HEK293T (cell line): ENCODE measurements at regions not wholly inside any gene's neighbourhood (a gene's known extent, or its start where the extent isn't known, plus 50 kb on each side); places are given as distances from the start of the nearest gene placed in this dataset.

ENCODE experiments used
- ARNT ChIP-seq: fragments of 450-650 bp; IDR thresholded peaks from 2 replicates; pipeline ENCODE4 v1.6.1; 2017; ENCODE audit warnings: mild to moderate bottlenecking
- BHLHE40 ChIP-seq: fragments of 450-650 bp; IDR thresholded peaks from 2 replicates; pipeline ENCODE4 v1.6.1; 2016; ENCODE audit warnings: mild to moderate bottlenecking, moderate library complexity, borderline replicate concordance
- FOXA1 ChIP-seq: fragments of 450-650 bp; IDR thresholded peaks from 2 replicates; pipeline ENCODE4 v1.6.1; 2016; ENCODE audit warnings: mild to moderate bottlenecking
- HDGF ChIP-seq: fragments of 450-650 bp; IDR thresholded peaks from 2 replicates; pipeline ENCODE4 v1.6.1; 2017; ENCODE audit warnings: antibody characterized with exemption, borderline replicate concordance
- LEF1 ChIP-seq: fragments of 450-650 bp; IDR thresholded peaks from 2 replicates; pipeline ENCODE4 v1.6.1; 2017; ENCODE audit warnings: mild to moderate bottlenecking, borderline replicate concordance
- SP1 ChIP-seq: fragments of 450-650 bp; IDR thresholded peaks from 2 replicates; pipeline ENCODE4 v1.6.1; 2017
- SUZ12 ChIP-seq: fragments of 450-650 bp; IDR thresholded peaks from 2 replicates; pipeline ENCODE4 v1.6.1; 2016; ENCODE audit warnings: mild to moderate bottlenecking
- TF ChIP-seq, protein P1 (sequence below): fragments of 450-650 bp; IDR thresholded peaks from 2 replicates; pipeline ENCODE4 v1.6.1; 2016

DNA sequence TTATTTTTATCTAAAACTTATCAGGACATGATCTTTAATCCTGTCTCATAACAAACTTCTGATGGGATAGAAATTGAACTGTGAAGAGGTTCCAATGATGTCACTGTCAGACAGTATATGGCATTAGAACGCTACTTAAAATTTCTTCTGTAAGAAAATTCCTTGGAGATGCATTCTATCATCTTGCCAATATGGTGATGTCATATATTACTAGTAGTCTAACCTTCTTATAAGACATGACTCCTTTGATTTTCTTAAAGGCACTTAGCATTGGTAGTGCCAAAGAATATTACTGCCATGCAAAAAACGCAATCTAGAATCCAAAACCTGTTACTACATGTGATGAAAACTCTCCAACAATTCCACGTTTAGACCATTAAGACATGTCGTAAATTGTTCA, 131.1 kb downstream of the SLC25A46 start:
- TF ChIP-seq, protein P1, sequence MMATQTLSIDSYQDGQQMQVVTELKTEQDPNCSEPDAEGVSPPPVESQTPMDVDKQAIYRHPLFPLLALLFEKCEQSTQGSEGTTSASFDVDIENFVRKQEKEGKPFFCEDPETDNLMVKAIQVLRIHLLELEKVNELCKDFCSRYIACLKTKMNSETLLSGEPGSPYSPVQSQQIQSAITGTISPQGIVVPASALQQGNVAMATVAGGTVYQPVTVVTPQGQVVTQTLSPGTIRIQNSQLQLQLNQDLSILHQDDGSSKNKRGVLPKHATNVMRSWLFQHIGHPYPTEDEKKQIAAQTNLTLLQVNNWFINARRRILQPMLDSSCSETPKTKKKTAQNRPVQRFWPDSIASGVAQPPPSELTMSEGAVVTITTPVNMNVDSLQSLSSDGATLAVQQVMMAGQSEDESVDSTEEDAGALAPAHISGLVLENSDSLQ, result no peak
- TF ChIP-seq SP1 (no peak), LEF1 (no peak), SUZ12 (no peak), FOXA1 (no peak), HDGF (no peak), BHLHE40 (no peak), ARNT (no peak)
